Vagina (tissue), 2 donors: ENCODE measurements at regions not wholly inside any gene's neighbourhood (a gene's known extent, or its start where the extent isn't known, plus 50 kb on each side); places are given as distances from the start of the nearest gene placed in this dataset.

ENCODE experiments used
- CTCF ChIP-seq, 3 experiments: fragments of 450-650 bp in 2 of 3; fragments of 200-600 bp in 1 of 3; sonication (generic) in 1 of 3; IDR thresholded peaks; one replicate each; pipeline ENCODE4 v1.5.1; 2017 to 2019; ENCODE audit warnings: antibody characterized with exemption in 3 of 3, mild to moderate bottlenecking in 2 of 3, moderate library complexity in 2 of 3
- POLR2A ChIP-seq, 2 donors: fragments of 450-650 bp; IDR thresholded peaks; one replicate each; pipeline ENCODE4 v1.6.1; 2017; ENCODE audit warnings: antibody characterized with exemption in 2 of 2, mild to moderate bottlenecking in 2 of 2, moderate library complexity in 2 of 2

- TF ChIP-seq CTCF (IDR thresholded peaks at IDR 0.05): no peak
- no peak for TF ChIP-seq POLR2A (IDR thresholded peaks at IDR 0.05)
Measured at GRCh38 chr3:4897765-4898453, 81.3 kb upstream of the BHLHE40 start.
